SK-N-SH treated with all-trans-retinoic acid at 6 μM for 48 hours (cell line): ENCODE measurements at regions not wholly inside any gene's neighbourhood (a gene's known extent, or its start where the extent isn't known, plus 50 kb on each side); places are given as distances from the start of the nearest gene placed in this dataset.

Source experiments
- ATAC-seq: fragments of 200-7000 bp; cut with Tn5 transposase; 3 replicates; pipeline ENCODE4 v1.9.1; 2020; ENCODE audit warnings: mild to moderate bottlenecking, moderate library complexity
- BACH2 ChIP-seq: fragments of 250-450 bp; sonication (Bioruptor Pico); IDR thresholded peaks from 2 replicates; pipeline ENCODE4 v1.9.0; 2021; ENCODE audit warnings: mild to moderate bottlenecking, borderline replicate concordance
- CSDC2 ChIP-seq: fragments of 250-450 bp; sonication (Bioruptor Pico); IDR thresholded peaks from 2 replicates; pipeline ENCODE4 v1.5.0; 2020; ENCODE audit warnings: mild to moderate bottlenecking, moderate library complexity
- ESRRG ChIP-seq: fragments of 250-450 bp; sonication (Bioruptor Pico); IDR thresholded peaks from 2 replicates; pipeline ENCODE4 v1.6.1; 2021; ENCODE audit warnings: mild to moderate bottlenecking
- TCF4 ChIP-seq: fragments of 250-450 bp; sonication (Bioruptor Pico); IDR thresholded peaks from 2 replicates; pipeline ENCODE4 v1.8.0; 2021; ENCODE audit warnings: mild to moderate bottlenecking, moderate library complexity, borderline replicate concordance
- TOX ChIP-seq: fragments of 250-450 bp; sonication (Bioruptor Pico); IDR thresholded peaks from 2 replicates; pipeline ENCODE4 v1.8.0; 2021; ENCODE audit warnings: mild to moderate bottlenecking, moderate library complexity, borderline replicate concordance
- TSHZ2 ChIP-seq: fragments of 250-450 bp; sonication (Bioruptor Pico); IDR thresholded peaks from 2 replicates; pipeline ENCODE4 v1.5.0; 2020; ENCODE audit warnings: mild to moderate bottlenecking, moderate library complexity
- ZNF565 ChIP-seq: fragments of 450-650 bp; formaldehyde crosslinking; conservative IDR thresholded peaks from 2 replicates; pipeline ENCODE4 v1.5.0; 2020; ENCODE audit warnings: low read depth, mild to moderate bottlenecking, moderate library complexity

- TF ChIP-seq TOX (CRISPR knock-in tag) = no peak
- no peak for TF ChIP-seq BACH2
- no peak for TF ChIP-seq CSDC2 (CRISPR knock-in tag)
- no peak for TF ChIP-seq TCF4 (CRISPR knock-in tag)
- no peak for TF ChIP-seq TSHZ2 (CRISPR knock-in tag)
- no peak for TF ChIP-seq ZNF565 (CRISPR knock-in tag)
- no peak for TF ChIP-seq ESRRG (CRISPR knock-in tag)
- no peak for ATAC-seq
Observed at GRCh38 chr10:118101501-118101900, 54.8 kb upstream of the RAB11FIP2 start.
